ENCODE measurements at regions not wholly inside any gene's neighbourhood (a gene's known extent, or its start where the extent isn't known, plus 50 kb on each side); places are given as distances from the start of the nearest gene placed in this dataset.

- Histone ChIP-seq H3K27me3 (peaks cover 41% of the 10 kb centered on the region), H3K4me3 (no peak overlapping the region)
- 82 to 83% methylated on average over 3 to 4 of the region's 4 CpGs for WGBS, 2 donors (ENCODE audit: low coverage in 1 of 2)
Observed at GRCh38 chr15:29573197-29573838, 248.9 kb downstream of the TJP1 start.

GRCh38 chr15:29571792-29572431 is 250.4 kb downstream of the TJP1 start:
- peaks cover 5 to 32% (median 16%) of the 10 kb centered on the region in 4 donors for H3K4me1 ChIP-seq
- H3K27ac ChIP-seq: peak overlapping the region; percentile 63 to 83 (median 72)
- in situ Hi-C loops (cut with MboI; ENCODE audit: low pct_ligation_motif_present in 1 of 4, low pct_unique_long_range_greater_than_20kb in 1 of 4, low sequenced_read_pairs in 3 of 4) (no loop called here), intact Hi-C loops (cut with DNase I; ENCODE audit: low total_unique reads) (loop anchor here (10.0 kb wide), 1 partner anchor 297 kb away; no protein-coding TSS in a partner anchor)
- TF ChIP-seq POLR2A (IDR thresholded peaks at IDR 0.05) (no peak), POLR2AphosphoS5 (IDR thresholded peaks at IDR 0.05) (peak in 1 of 3 donors; percentile 7)
- no peaks in the 10 kb centered on the region for H3K36me3 ChIP-seq
- WGBS, 2 donors (ENCODE audit: low coverage in 1 of 2): 3% methylated on average over 4 to 14 of the region's 14 CpGs
- DNase-seq: peak; percentile 39
- H3K4me3 ChIP-seq: peak overlapping the region in 2 of 4 donors; percentile 41 to 59
- H3K27me3 ChIP-seq: peaks cover 53% of the 10 kb centered on the region
- H3K9me3 ChIP-seq: no peaks in the 10 kb centered on the region

More at GRCh38 chr15:29573197-29573838, 248.9 kb downstream of the TJP1 start:
- no peak overlapping the region for H3K27ac ChIP-seq
- DNase-seq: no peak
- H3K36me3 ChIP-seq: no peaks in the 10 kb centered on the region
- H3K9me3 ChIP-seq: no peaks in the 10 kb centered on the region
- peaks cover 5 to 30% (median 16%) of the 10 kb centered on the region in 4 donors for H3K4me1 ChIP-seq
- intact Hi-C loops (cut with DNase I; ENCODE audit: low total_unique reads): loop anchor here (10.0 kb wide), 1 partner anchor 299 kb away; no protein-coding TSS in a partner anchor
- TF ChIP-seq POLR2AphosphoS5 (IDR thresholded peaks at IDR 0.05): no peak
- no peak for TF ChIP-seq CTCF (IDR thresholded peaks at IDR 0.05)
- TF ChIP-seq POLR2A (IDR thresholded peaks at IDR 0.05): no peak
- no peak for TF ChIP-seq EP300 (IDR thresholded peaks at IDR 0.05; ENCODE audit: low read depth)
- in situ Hi-C loops (cut with MboI; ENCODE audit: low pct_ligation_motif_present in 1 of 4, low pct_unique_long_range_greater_than_20kb in 1 of 4, low sequenced_read_pairs in 3 of 4): no loop called here

GRCh38 chr15:29570948-29571791 is 251.1 kb downstream of the TJP1 start:
- intact Hi-C loops (cut with DNase I; ENCODE audit: low total_unique reads): loop anchor here (10.0 kb wide), 1 partner anchor 296 kb away; no protein-coding TSS in a partner anchor
- no peaks in the 10 kb centered on the region for H3K36me3 ChIP-seq
- peak overlapping the region; percentile 22 to 59 (median 47) for H3K4me3 ChIP-seq
- peaks cover 5 to 32% (median 16%) of the 10 kb centered on the region in 4 donors for H3K4me1 ChIP-seq
- H3K27ac ChIP-seq: peak overlapping the region; percentile 63 to 83 (median 72)
- H3K9me3 ChIP-seq: no peaks in the 10 kb centered on the region
- DNase-seq: peak; percentile 50
- peaks cover 53% of the 10 kb centered on the region for H3K27me3 ChIP-seq
- in situ Hi-C loops (cut with MboI; ENCODE audit: low pct_ligation_motif_present in 1 of 4, low pct_unique_long_range_greater_than_20kb in 1 of 4, low sequenced_read_pairs in 3 of 4): no loop called here
- TF ChIP-seq POLR2A (IDR thresholded peaks at IDR 0.05) (no peak), POLR2AphosphoS5 (IDR thresholded peaks at IDR 0.05) (no peak), CTCF (IDR thresholded peaks at IDR 0.05) (no peak), EP300 (IDR thresholded peaks at IDR 0.05; ENCODE audit: low read depth) (no peak)
- WGBS, 2 donors (ENCODE audit: low coverage in 1 of 2): 3 to 5% methylated on average over 8 to 19 of the region's 85 CpGs

- Histone ChIP-seq H3K4me1 (peaks cover 5 to 32% (median 16%) of the 10 kb centered on the region in 4 donors), H3K27ac (peak overlapping the region; percentile 61 to 81 (median 74)), H3K4me3 (peak overlapping the region; percentile 40 to 76 (median 62)), H3K36me3 (no peaks in the 10 kb centered on the region), H3K27me3 (peaks cover 53% of the 10 kb centered on the region), H3K9me3 (no peaks in the 10 kb centered on the region)
- in situ Hi-C loops (cut with MboI; ENCODE audit: low pct_ligation_motif_present in 1 of 4, low pct_unique_long_range_greater_than_20kb in 1 of 4, low sequenced_read_pairs in 3 of 4) (no loop called here), intact Hi-C loops (cut with DNase I; ENCODE audit: low total_unique reads) (loop anchor here (10.0 kb wide), 1 partner anchor 296 kb away; no protein-coding TSS in a partner anchor)
- TF ChIP-seq POLR2AphosphoS5 (IDR thresholded peaks at IDR 0.05) (no peak), EP300 (IDR thresholded peaks at IDR 0.05; ENCODE audit: low read depth) (no peak), POLR2A (IDR thresholded peaks at IDR 0.05) (no peak), CTCF (IDR thresholded peaks at IDR 0.05) (no peak)
- WGBS, 2 donors (ENCODE audit: low coverage in 1 of 2): 7% methylated on average over 64 of the region's 135 CpGs; no CpG with 5 or more reads in 1 of the 2 donors
- DNase-seq: peak; percentile 10
Observed at GRCh38 chr15:29570121-29570947, 251.9 kb downstream of the TJP1 start.
